ENCODE measurements at regions not wholly inside any gene's neighbourhood (a gene's known extent, or its start where the extent isn't known, plus 50 kb on each side); places are given as distances from the start of the nearest gene placed in this dataset.

DNA sequence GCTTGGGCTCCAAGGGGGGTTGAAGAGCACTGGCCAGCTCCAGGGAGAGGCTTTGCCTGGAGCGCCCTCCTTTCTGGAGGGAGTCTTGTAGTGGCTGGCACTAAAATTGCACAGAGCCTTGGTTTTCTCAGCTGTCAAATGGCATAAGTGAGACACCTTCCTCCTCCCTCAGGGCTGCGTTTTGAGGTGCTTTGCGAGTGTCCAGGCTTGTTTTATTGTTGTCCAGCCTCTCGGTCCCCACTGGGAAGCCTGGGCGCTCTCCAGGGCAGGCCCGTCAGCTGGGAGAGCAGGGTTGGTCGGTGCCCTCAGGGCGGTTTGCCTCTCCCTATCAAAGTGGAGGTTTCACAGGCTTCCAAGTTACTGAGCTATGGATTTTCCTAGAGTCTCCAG, 149.3 kb upstream of the B3GAT1 start:
- TF ChIP-seq, protein P1, sequence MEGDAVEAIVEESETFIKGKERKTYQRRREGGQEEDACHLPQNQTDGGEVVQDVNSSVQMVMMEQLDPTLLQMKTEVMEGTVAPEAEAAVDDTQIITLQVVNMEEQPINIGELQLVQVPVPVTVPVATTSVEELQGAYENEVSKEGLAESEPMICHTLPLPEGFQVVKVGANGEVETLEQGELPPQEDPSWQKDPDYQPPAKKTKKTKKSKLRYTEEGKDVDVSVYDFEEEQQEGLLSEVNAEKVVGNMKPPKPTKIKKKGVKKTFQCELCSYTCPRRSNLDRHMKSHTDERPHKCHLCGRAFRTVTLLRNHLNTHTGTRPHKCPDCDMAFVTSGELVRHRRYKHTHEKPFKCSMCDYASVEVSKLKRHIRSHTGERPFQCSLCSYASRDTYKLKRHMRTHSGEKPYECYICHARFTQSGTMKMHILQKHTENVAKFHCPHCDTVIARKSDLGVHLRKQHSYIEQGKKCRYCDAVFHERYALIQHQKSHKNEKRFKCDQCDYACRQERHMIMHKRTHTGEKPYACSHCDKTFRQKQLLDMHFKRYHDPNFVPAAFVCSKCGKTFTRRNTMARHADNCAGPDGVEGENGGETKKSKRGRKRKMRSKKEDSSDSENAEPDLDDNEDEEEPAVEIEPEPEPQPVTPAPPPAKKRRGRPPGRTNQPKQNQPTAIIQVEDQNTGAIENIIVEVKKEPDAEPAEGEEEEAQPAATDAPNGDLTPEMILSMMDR (IDR thresholded peaks at IDR 0.05; ENCODE audit: low read length) = no peak
- no peak for TF ChIP-seq EZH2 (IDR thresholded peaks at IDR 0.05; ENCODE audit: borderline replicate concordance, low read length)

All from OCI-LY1 (cell line).